ENCODE measurements at regions not wholly inside any gene's neighbourhood (a gene's known extent, or its start where the extent isn't known, plus 50 kb on each side); places are given as distances from the start of the nearest gene placed in this dataset.
A peak's percentile ranks its signal among the peaks of the same experiment; 100 is the strongest.

GRCh38 chr21:28690196-28690595 lies 302.5 kb downstream of the LTN1 start:
- Histone ChIP-seq H4K20me1 (ENCODE audit: insufficient read depth, low read length) (no peaks in the 10 kb centered on the region), H3K9me3 (ENCODE audit: insufficient read depth, low read depth, low read length) (no peaks in the 10 kb centered on the region), H3K27ac (ENCODE audit: low read depth, low read length) (no peak overlapping the region), H3K4me3 (ENCODE audit: insufficient read depth, low read depth, low read length) (no peak overlapping the region), H3K27me3 (ENCODE audit: insufficient read depth, low read length) (no peaks in the 10 kb centered on the region), H3K79me2 (ENCODE audit: insufficient read depth, low read length) (no peaks in the 10 kb centered on the region), H3K4me1 (ENCODE audit: insufficient read depth, low read length) (no peaks in the 10 kb centered on the region), H3K36me3 (ENCODE audit: insufficient read depth, low read length) (no peaks in the 10 kb centered on the region), H3K4me2 (ENCODE audit: low read length) (no peak overlapping the region), H2AFZ (ENCODE audit: low read depth, low read length) (no peak overlapping the region), H3K9ac (ENCODE audit: low read length) (no peak overlapping the region)
- DNase-seq (ENCODE audit: low read depth) (no peak), FAIRE-seq (no peak)
- H3K9me3 Mint-ChIP-seq (ENCODE audit: unreplicated experiment) = no peaks in the 10 kb centered on the region
- no peaks in the 10 kb centered on the region for H3K4me1 Mint-ChIP-seq (ENCODE audit: low read depth, unreplicated experiment)
- no peak overlapping the region for H3K27ac Mint-ChIP-seq (ENCODE audit: unreplicated experiment)
- no peaks in the 10 kb centered on the region for H3K36me3 Mint-ChIP-seq (ENCODE audit: low read depth, unreplicated experiment)
- no peak overlapping the region for H3K4me3 Mint-ChIP-seq (ENCODE audit: unreplicated experiment)
- TF ChIP-seq EZH2 (IDR thresholded peaks at IDR 0.05; ENCODE audit: insufficient read depth, low read length) = no peak
- H3K27me3 Mint-ChIP-seq (ENCODE audit: low read depth, unreplicated experiment) = no peaks in the 10 kb centered on the region

- Histone ChIP-seq H2AFZ (ENCODE audit: low read depth, low read length) (no peak overlapping the region), H3K4me3 (ENCODE audit: insufficient read depth, low read depth, low read length) (no peak overlapping the region), H3K79me2 (ENCODE audit: insufficient read depth, low read length) (no peaks in the 10 kb centered on the region), H4K20me1 (ENCODE audit: insufficient read depth, low read length) (no peaks in the 10 kb centered on the region), H3K4me2 (ENCODE audit: low read length) (no peak overlapping the region), H3K27me3 (ENCODE audit: insufficient read depth, low read length) (no peaks in the 10 kb centered on the region), H3K9me3 (ENCODE audit: insufficient read depth, low read depth, low read length) (no peaks in the 10 kb centered on the region), H3K36me3 (ENCODE audit: insufficient read depth, low read length) (no peaks in the 10 kb centered on the region), H3K27ac (ENCODE audit: low read depth, low read length) (no peak overlapping the region), H3K4me1 (ENCODE audit: insufficient read depth, low read length) (no peaks in the 10 kb centered on the region), H3K9ac (ENCODE audit: low read length) (no peak overlapping the region)
- H3K4me3 Mint-ChIP-seq (ENCODE audit: unreplicated experiment) = no peak overlapping the region
- DNase-seq (ENCODE audit: low read depth) = no peak
- no peaks in the 10 kb centered on the region for H3K36me3 Mint-ChIP-seq (ENCODE audit: low read depth, unreplicated experiment)
- TF ChIP-seq CTCF (IDR thresholded peaks at IDR 0.05; ENCODE audit: insufficient read depth, low read depth, low read length) (no peak), EZH2 (IDR thresholded peaks at IDR 0.05; ENCODE audit: insufficient read depth, low read length) (no peak)
- no peaks in the 10 kb centered on the region for H3K9me3 Mint-ChIP-seq (ENCODE audit: unreplicated experiment)
- no peak overlapping the region for H3K27ac Mint-ChIP-seq (ENCODE audit: unreplicated experiment)
- H3K27me3 Mint-ChIP-seq (ENCODE audit: low read depth, unreplicated experiment) = no peaks in the 10 kb centered on the region
- FAIRE-seq = peak; percentile 26
- H3K4me1 Mint-ChIP-seq (ENCODE audit: low read depth, unreplicated experiment) = no peaks in the 10 kb centered on the region
These were observed 304.3 kb downstream of the LTN1 start for GRCh38 chr21:28688381-28688780.

DNA sequence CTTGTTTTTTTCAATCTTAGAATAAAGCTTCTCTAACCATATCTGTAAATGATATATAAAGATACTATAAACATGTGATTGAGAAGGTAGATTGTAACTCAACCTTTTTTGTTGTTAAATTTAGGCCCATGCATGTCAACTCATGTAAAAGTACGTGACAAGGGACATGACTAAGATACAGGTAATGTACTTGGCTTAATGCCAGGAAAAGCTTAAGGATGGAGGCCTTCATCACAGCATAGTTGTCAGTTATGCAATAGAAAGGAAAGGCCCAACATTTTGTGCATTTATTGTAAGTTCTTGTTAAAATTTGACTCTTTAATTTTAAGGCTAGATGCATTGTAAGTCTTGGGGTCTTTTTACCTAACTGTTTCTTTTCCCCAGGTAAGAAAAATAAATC lies 305.1 kb downstream of the LTN1 start:
- Histone ChIP-seq H4K20me1 (ENCODE audit: insufficient read depth, low read length) (no peaks in the 10 kb centered on the region), H3K27ac (ENCODE audit: low read depth, low read length) (no peak overlapping the region), H3K9me3 (ENCODE audit: insufficient read depth, low read depth, low read length) (no peaks in the 10 kb centered on the region), H3K9ac (ENCODE audit: low read length) (no peak overlapping the region), H3K36me3 (ENCODE audit: insufficient read depth, low read length) (no peaks in the 10 kb centered on the region), H3K4me1 (ENCODE audit: insufficient read depth, low read length) (no peaks in the 10 kb centered on the region), H3K4me3 (ENCODE audit: insufficient read depth, low read depth, low read length) (no peak overlapping the region), H3K4me2 (ENCODE audit: low read length) (no peak overlapping the region), H2AFZ (ENCODE audit: low read depth, low read length) (no peak overlapping the region), H3K27me3 (ENCODE audit: insufficient read depth, low read length) (no peaks in the 10 kb centered on the region), H3K79me2 (ENCODE audit: insufficient read depth, low read length) (no peaks in the 10 kb centered on the region)
- no peak for FAIRE-seq
- H3K36me3 Mint-ChIP-seq (ENCODE audit: low read depth, unreplicated experiment) = no peaks in the 10 kb centered on the region
- H3K27ac Mint-ChIP-seq (ENCODE audit: unreplicated experiment) = no peak overlapping the region
- no peaks in the 10 kb centered on the region for H3K27me3 Mint-ChIP-seq (ENCODE audit: low read depth, unreplicated experiment)
- TF ChIP-seq CTCF (IDR thresholded peaks at IDR 0.05; ENCODE audit: insufficient read depth, low read depth, low read length) = no peak
- no peak overlapping the region for H3K4me3 Mint-ChIP-seq (ENCODE audit: unreplicated experiment)
- H3K9me3 Mint-ChIP-seq (ENCODE audit: unreplicated experiment) = no peaks in the 10 kb centered on the region
- no peak for DNase-seq (ENCODE audit: low read depth)
- H3K4me1 Mint-ChIP-seq (ENCODE audit: low read depth, unreplicated experiment) = no peaks in the 10 kb centered on the region
